ENCODE measurements at regions not wholly inside any gene's neighbourhood (a gene's known extent, or its start where the extent isn't known, plus 50 kb on each side); places are given as distances from the start of the nearest gene placed in this dataset.

- Histone ChIP-seq H3K27ac (ENCODE audit: low read depth in 2 of 2, low read length in 1 of 2) (no peak overlapping the region), H3K27me3 (ENCODE audit: control insufficient read depth in 1 of 2, insufficient read depth in 2 of 2, low read length in 2 of 2) (no peaks in the 10 kb centered on the region), H3K36me3 (ENCODE audit: control insufficient read depth in 2 of 2, insufficient read depth in 2 of 2, low read length in 1 of 2) (no peaks in the 10 kb centered on the region), H3K9me3 (ENCODE audit: control insufficient read depth in 2 of 2, insufficient read depth in 1 of 2, low read depth in 1 of 2, low read length in 1 of 2) (no peaks in the 10 kb centered on the region), H3K4me1 (ENCODE audit: control insufficient read depth in 2 of 2, insufficient read depth in 2 of 2, low read length in 1 of 2) (no peaks in the 10 kb centered on the region), H3K4me3 (ENCODE audit: low read depth in 1 of 2, low read length in 2 of 2) (no peak overlapping the region)
- WGBS, 2 donors: 90 to 93% methylated on average over 2 of the region's 2 CpGs
These were observed 79.2 kb downstream of the UNC5CL start for GRCh38 chr6:40959781-40960327.

- Histone ChIP-seq H3K27ac (ENCODE audit: low read depth in 2 of 2, low read length in 1 of 2) (no peak overlapping the region), H3K27me3 (ENCODE audit: control insufficient read depth in 1 of 2, insufficient read depth in 2 of 2, low read length in 2 of 2) (no peaks in the 10 kb centered on the region), H3K4me1 (ENCODE audit: control insufficient read depth in 2 of 2, insufficient read depth in 2 of 2, low read length in 1 of 2) (no peaks in the 10 kb centered on the region), H3K36me3 (ENCODE audit: control insufficient read depth in 2 of 2, insufficient read depth in 2 of 2, low read length in 1 of 2) (no peaks in the 10 kb centered on the region), H3K4me3 (ENCODE audit: low read depth in 1 of 2, low read length in 2 of 2) (no peak overlapping the region), H3K9me3 (ENCODE audit: control insufficient read depth in 2 of 2, insufficient read depth in 1 of 2, low read depth in 1 of 2, low read length in 1 of 2) (no peaks in the 10 kb centered on the region)
- 91 to 97% methylated on average over 1 of the region's 1 CpG for WGBS, 2 donors
These were observed 80.3 kb downstream of the UNC5CL start for GRCh38 chr6:40958738-40959137.

- Histone ChIP-seq H3K36me3 (ENCODE audit: control insufficient read depth in 2 of 2, insufficient read depth in 2 of 2, low read length in 1 of 2) (no peaks in the 10 kb centered on the region), H3K27ac (ENCODE audit: low read depth in 2 of 2, low read length in 1 of 2) (no peak overlapping the region), H3K4me1 (ENCODE audit: control insufficient read depth in 2 of 2, insufficient read depth in 2 of 2, low read length in 1 of 2) (no peaks in the 10 kb centered on the region), H3K4me3 (ENCODE audit: low read depth in 1 of 2, low read length in 2 of 2) (no peak overlapping the region), H3K27me3 (ENCODE audit: control insufficient read depth in 1 of 2, insufficient read depth in 2 of 2, low read length in 2 of 2) (no peaks in the 10 kb centered on the region), H3K9me3 (ENCODE audit: control insufficient read depth in 2 of 2, insufficient read depth in 1 of 2, low read depth in 1 of 2, low read length in 1 of 2) (no peaks in the 10 kb centered on the region)
- 79 to 89% methylated on average over 4 of the region's 4 CpGs for WGBS, 2 donors
These were observed 81.2 kb downstream of the UNC5CL start for GRCh38 chr6:40957616-40958492.

- Histone ChIP-seq H3K4me3 (ENCODE audit: low read depth in 1 of 2, low read length in 2 of 2) (no peak overlapping the region), H3K27ac (ENCODE audit: low read depth in 2 of 2, low read length in 1 of 2) (no peak overlapping the region), H3K36me3 (ENCODE audit: control insufficient read depth in 2 of 2, insufficient read depth in 2 of 2, low read length in 1 of 2) (no peaks in the 10 kb centered on the region), H3K27me3 (ENCODE audit: control insufficient read depth in 1 of 2, insufficient read depth in 2 of 2, low read length in 2 of 2) (no peaks in the 10 kb centered on the region), H3K9me3 (ENCODE audit: control insufficient read depth in 2 of 2, insufficient read depth in 1 of 2, low read depth in 1 of 2, low read length in 1 of 2) (no peaks in the 10 kb centered on the region), H3K4me1 (ENCODE audit: control insufficient read depth in 2 of 2, insufficient read depth in 2 of 2, low read length in 1 of 2) (no peaks in the 10 kb centered on the region)
- 77 to 81% methylated on average over 2 of the region's 2 CpGs for WGBS, 2 donors
These were observed 82.1 kb downstream of the UNC5CL start for GRCh38 chr6:40956936-40957335.

GRCh38 chr6:40955178-40955545 lies 83.9 kb downstream of the UNC5CL start:
- no peak overlapping the region for H3K27ac ChIP-seq (ENCODE audit: low read depth in 2 of 2, low read length in 1 of 2)
- no peaks in the 10 kb centered on the region for H3K4me1 ChIP-seq (ENCODE audit: control insufficient read depth in 2 of 2, insufficient read depth in 2 of 2, low read length in 1 of 2)
- H3K27me3 ChIP-seq (ENCODE audit: control insufficient read depth in 1 of 2, insufficient read depth in 2 of 2, low read length in 2 of 2): no peaks in the 10 kb centered on the region
- WGBS, 2 donors: 90 to 93% methylated on average over 6 of the region's 6 CpGs
- H3K4me3 ChIP-seq (ENCODE audit: low read depth in 1 of 2, low read length in 2 of 2): no peak overlapping the region
- H3K36me3 ChIP-seq (ENCODE audit: control insufficient read depth in 2 of 2, insufficient read depth in 2 of 2, low read length in 1 of 2): no peaks in the 10 kb centered on the region
- no peaks in the 10 kb centered on the region for H3K9me3 ChIP-seq (ENCODE audit: control insufficient read depth in 2 of 2, insufficient read depth in 1 of 2, low read depth in 1 of 2, low read length in 1 of 2)

- H3K4me1 ChIP-seq (ENCODE audit: control insufficient read depth in 2 of 2, insufficient read depth in 2 of 2, low read length in 1 of 2): no peaks in the 10 kb centered on the region
- no peaks in the 10 kb centered on the region for H3K9me3 ChIP-seq (ENCODE audit: control insufficient read depth in 2 of 2, insufficient read depth in 1 of 2, low read depth in 1 of 2, low read length in 1 of 2)
- WGBS, 2 donors: 84 to 85% methylated on average over 6 of the region's 6 CpGs
- no peaks in the 10 kb centered on the region for H3K36me3 ChIP-seq (ENCODE audit: control insufficient read depth in 2 of 2, insufficient read depth in 2 of 2, low read length in 1 of 2)
- no peak overlapping the region for H3K27ac ChIP-seq (ENCODE audit: low read depth in 2 of 2, low read length in 1 of 2)
- H3K4me3 ChIP-seq (ENCODE audit: low read depth in 1 of 2, low read length in 2 of 2): no peak overlapping the region
- H3K27me3 ChIP-seq (ENCODE audit: control insufficient read depth in 1 of 2, insufficient read depth in 2 of 2, low read length in 2 of 2): no peaks in the 10 kb centered on the region
These were observed 84.4 kb downstream of the UNC5CL start for GRCh38 chr6:40954446-40955177.

GRCh38 chr6:40953486-40953885 lies 85.5 kb downstream of the UNC5CL start:
- Histone ChIP-seq H3K27ac (ENCODE audit: low read depth in 2 of 2, low read length in 1 of 2) (no peak overlapping the region), H3K27me3 (ENCODE audit: control insufficient read depth in 1 of 2, insufficient read depth in 2 of 2, low read length in 2 of 2) (no peaks in the 10 kb centered on the region), H3K4me3 (ENCODE audit: low read depth in 1 of 2, low read length in 2 of 2) (no peak overlapping the region), H3K4me1 (ENCODE audit: control insufficient read depth in 2 of 2, insufficient read depth in 2 of 2, low read length in 1 of 2) (no peaks in the 10 kb centered on the region), H3K36me3 (ENCODE audit: control insufficient read depth in 2 of 2, insufficient read depth in 2 of 2, low read length in 1 of 2) (no peaks in the 10 kb centered on the region), H3K9me3 (ENCODE audit: control insufficient read depth in 2 of 2, insufficient read depth in 1 of 2, low read depth in 1 of 2, low read length in 1 of 2) (no peaks in the 10 kb centered on the region)
- 49 to 63% methylated on average over 4 of the region's 4 CpGs for WGBS, 2 donors

- no peak overlapping the region for H3K27ac ChIP-seq (ENCODE audit: low read depth in 2 of 2, low read length in 1 of 2)
- WGBS, 2 donors: 73 to 75% methylated on average over 7 of the region's 7 CpGs
- no peak overlapping the region for H3K4me3 ChIP-seq (ENCODE audit: low read depth in 1 of 2, low read length in 2 of 2)
- no peaks in the 10 kb centered on the region for H3K27me3 ChIP-seq (ENCODE audit: control insufficient read depth in 1 of 2, insufficient read depth in 2 of 2, low read length in 2 of 2)
- no peaks in the 10 kb centered on the region for H3K9me3 ChIP-seq (ENCODE audit: control insufficient read depth in 2 of 2, insufficient read depth in 1 of 2, low read depth in 1 of 2, low read length in 1 of 2)
- H3K4me1 ChIP-seq (ENCODE audit: control insufficient read depth in 2 of 2, insufficient read depth in 2 of 2, low read length in 1 of 2): peaks cover 0 to 3% of the 10 kb centered on the region in 2 donors
- no peaks in the 10 kb centered on the region for H3K36me3 ChIP-seq (ENCODE audit: control insufficient read depth in 2 of 2, insufficient read depth in 2 of 2, low read length in 1 of 2)
These were observed 87.9 kb downstream of the UNC5CL start for GRCh38 chr6:40950986-40951698.

- Histone ChIP-seq H3K9me3 (ENCODE audit: control insufficient read depth in 2 of 2, insufficient read depth in 1 of 2, low read depth in 1 of 2, low read length in 1 of 2) (no peaks in the 10 kb centered on the region), H3K27ac (ENCODE audit: low read depth in 2 of 2, low read length in 1 of 2) (no peak overlapping the region), H3K4me3 (ENCODE audit: low read depth in 1 of 2, low read length in 2 of 2) (no peak overlapping the region), H3K4me1 (ENCODE audit: control insufficient read depth in 2 of 2, insufficient read depth in 2 of 2, low read length in 1 of 2) (peaks cover 0 to 3% of the 10 kb centered on the region in 2 donors), H3K27me3 (ENCODE audit: control insufficient read depth in 1 of 2, insufficient read depth in 2 of 2, low read length in 2 of 2) (no peaks in the 10 kb centered on the region), H3K36me3 (ENCODE audit: control insufficient read depth in 2 of 2, insufficient read depth in 2 of 2, low read length in 1 of 2) (no peaks in the 10 kb centered on the region)
- WGBS, 2 donors: 86 to 93% methylated on average over 3 of the region's 3 CpGs
These were observed 90.5 kb downstream of the UNC5CL start for GRCh38 chr6:40948570-40948969.
